HG02973 (cell line): ENCODE measurements at regions not wholly inside any gene's neighbourhood (a gene's known extent, or its start where the extent isn't known, plus 50 kb on each side); places are given as distances from the start of the nearest gene placed in this dataset.
"Not testable (repeated sequence)": the region's sequence is repeated elsewhere in the genome, so short reads cannot be mapped to it uniquely, and the experiment has no call there.

Source experiments
- ATAC-seq: cut with Tn5 transposase; IDR thresholded peaks from one replicate; pipeline ENCODE4 v1.9.1; 2021; ENCODE audit warnings: moderate library complexity; ENCODE audit not compliant: unreplicated experiment

DNA sequence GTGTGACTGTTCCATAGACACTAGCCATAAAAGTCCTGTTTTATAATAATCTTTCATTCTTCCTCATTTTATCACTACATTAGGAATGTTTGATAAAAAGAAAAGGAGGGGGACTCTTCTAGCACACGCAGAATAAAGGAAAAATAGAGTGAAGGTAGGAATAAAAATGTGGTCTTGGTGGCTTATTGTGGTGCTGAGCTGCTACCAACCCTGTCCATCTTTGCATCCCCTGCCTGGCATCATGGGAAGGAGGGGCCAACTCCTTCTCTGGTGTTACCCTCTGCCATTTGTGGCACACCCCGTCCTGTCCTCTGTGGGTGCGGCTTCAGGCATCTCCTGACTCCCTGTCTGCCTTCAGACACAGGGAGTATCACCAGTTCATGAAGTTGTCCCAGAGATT, 104.9 kb upstream of the ZNF536 start:
- ATAC-seq, result no peak

DNA sequence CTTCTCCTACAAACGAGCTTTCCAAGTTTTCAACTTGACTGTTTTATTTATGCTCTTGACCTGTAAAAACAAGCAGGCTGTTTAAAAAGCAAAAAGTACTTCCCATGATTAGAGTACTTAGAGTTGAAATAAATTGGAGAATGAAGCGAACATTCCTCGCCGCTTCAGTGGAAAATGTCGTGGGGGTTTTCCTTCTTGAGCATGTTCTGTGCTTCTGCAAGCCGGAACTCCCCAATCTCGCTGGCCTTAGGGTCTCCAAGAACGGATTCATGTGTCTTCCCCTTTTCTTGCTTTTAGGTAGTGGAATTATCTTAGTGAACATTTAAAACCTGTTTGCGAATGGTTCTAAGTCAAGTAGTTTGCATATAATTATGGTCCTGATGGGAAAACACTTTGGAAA, 103.6 kb upstream of the ZNF536 start:
- no peak for ATAC-seq

- ATAC-seq, result no peak
These were observed 102.5 kb upstream of the ZNF536 start for GRCh38 chr19:30269638-30270037.

GRCh38 chr19:30271816-30272215, 100.4 kb upstream of the ZNF536 start:
- ATAC-seq, result no peak

DNA sequence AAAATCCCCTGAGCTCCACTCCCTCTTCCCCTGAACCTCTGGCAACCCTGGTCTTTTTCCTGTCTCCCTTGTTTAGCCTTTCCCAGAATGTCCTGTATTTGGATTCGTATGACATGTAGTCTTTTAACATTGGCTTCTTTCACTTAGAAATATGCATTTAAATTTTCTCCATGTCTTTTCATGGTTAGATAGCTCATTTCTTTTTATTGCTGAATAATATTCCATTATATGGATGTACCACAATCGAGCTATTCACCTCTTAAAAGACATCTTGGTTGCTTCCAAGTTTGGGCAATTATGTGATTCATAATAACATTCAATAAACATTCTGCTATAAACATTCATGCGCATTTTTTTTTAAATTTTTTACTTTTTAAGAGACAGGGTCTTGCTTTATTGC, 99.6 kb upstream of the ZNF536 start:
- ATAC-seq, result no peak

DNA sequence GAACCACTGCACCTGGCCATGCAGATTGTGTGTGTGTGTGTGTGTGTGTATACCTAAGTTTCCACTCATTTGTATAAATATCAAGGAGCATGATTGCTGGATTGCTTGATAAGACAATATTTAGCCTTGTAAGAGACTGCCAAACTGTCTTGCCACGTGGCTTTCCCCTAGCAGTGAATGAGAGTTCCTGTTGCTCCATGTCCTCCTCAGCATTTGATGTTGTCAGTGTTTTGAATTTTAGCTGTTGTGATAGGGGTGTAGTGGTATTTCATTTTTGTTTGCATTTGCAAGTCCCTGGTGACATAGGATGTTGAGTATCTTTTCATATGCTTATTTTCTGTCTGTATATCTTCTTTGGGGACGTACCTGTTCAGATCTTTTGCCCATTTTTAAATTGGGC, 99.0 kb upstream of the ZNF536 start:
- no peak for ATAC-seq

DNA sequence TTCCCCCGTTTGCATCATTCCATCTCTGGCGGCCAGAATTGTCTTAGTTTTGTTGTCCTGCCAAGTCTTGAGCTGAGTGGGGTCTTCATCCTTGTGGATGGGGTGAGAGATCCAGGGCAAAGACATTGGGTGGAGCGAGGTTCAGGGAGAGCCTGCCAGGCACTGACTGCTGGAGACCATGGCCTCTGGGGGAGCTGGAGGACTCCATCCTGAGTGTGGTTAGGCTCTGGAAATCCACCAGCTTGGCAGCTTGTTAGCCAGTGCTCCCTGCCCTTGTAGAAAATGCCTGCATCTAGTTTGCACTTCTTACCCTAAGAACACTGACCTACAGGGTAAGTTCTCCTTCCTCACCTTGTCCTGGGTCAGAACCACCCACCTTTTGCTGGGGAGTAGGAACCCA, 97.2 kb upstream of the ZNF536 start:
- no peak for ATAC-seq

DNA sequence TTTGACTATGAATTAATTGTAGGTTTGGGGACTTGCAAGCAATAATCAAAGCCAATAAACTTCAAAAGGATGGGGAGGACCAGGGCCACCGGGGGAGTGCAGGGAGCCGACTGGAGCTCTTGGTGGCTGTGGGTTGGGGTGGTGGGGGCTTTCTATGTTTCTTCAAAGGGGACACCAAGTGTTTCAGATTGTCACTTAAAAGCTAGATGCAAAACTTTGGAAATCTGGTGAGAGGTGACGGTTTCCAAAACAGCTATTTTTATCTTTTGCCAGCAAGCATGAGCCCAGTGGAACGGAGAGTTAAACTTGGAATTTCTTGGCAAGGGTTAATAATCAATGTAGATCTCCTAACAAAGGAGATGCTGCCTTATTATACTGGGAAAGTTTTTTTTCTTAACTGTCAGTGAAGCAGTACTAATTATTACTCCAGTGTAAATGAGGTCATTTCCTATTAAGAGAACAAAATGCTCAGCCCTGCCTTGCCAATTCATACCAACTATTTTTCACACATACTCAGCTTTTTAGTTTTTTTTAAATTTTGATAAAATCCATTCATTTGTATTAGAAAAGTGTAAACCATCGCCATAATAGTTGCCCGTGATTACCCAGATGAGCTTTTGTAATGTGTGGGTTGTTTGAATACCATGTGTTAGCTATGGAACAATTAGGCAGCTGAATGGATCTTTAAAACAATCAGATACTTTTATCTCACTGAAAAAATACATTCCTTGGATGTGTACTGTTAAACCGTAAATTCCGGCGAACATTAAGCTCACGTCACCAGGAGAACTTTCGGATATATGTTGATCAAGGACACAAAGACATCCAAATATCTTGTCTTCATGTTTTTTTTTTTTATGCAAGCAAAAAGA, 95.9 kb upstream of the ZNF536 start:
- ATAC-seq, result no peak

- ATAC-seq, result no peak
These were observed 95.3 kb upstream of the ZNF536 start for GRCh38 chr19:30276883-30277280.

DNA sequence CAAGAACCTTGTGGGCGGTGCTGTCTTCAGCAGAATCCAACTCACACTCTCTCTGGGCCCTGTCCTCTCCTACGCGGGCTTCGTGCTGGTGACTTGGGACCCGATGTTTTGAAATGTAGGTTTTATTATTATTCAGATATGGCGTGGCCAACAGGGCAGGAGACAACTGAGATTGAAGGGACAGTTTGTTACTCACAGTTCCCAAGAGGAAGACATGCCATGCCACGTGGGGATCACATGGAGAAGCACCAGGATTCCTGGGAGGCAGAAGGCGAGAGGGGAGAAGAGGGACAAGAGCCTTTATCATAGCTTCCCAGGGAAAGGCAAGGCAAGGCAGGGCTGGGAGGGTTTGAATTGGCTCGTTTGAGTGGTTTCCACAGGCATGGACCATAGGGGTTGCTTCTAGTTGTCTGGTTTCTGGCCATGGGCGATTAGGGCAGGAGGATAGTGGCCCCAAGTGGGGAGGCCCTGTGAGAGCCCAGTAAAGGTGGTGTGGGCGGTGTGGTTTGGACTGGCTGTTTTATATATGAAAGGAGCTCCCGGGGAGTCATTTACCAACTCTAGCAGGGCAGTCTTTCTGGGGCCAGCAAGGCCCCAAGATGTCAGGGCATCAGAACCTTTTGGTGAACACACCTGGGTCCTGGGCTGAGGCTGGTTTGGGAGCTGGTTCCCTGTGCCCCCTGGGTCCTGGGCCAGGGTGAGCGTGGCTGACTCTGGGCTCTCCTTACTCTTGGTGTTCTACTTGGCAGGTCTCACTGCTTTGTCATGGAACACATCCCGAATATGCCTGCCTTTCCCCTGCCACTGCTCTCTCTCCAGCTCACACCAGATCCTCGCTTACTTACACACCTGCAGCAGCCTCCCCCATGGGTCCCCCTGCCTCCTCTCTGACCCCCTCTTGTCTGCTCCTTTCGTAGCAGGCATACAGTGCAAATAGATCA, 94.0 kb upstream of the ZNF536 start:
- no peak for ATAC-seq

DNA sequence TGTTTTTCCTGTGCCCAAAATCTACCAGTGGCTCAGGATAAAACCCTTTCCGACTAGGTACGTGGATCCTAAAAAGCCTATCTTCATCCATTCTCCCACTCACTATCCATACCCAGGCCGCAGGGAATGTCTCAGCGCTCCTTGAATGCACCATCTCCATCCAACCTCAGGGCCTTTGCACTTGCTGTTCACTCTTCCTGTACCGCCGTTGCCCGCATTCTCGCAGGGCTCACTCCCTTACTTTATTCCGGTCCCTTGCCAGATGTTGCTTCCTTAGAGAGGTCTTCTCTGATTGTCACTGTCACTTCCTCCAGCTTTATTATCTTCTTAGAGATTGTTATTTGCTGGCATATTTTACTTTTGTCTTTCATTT, 93.3 kb upstream of the ZNF536 start:
- ATAC-seq, result no peak

DNA sequence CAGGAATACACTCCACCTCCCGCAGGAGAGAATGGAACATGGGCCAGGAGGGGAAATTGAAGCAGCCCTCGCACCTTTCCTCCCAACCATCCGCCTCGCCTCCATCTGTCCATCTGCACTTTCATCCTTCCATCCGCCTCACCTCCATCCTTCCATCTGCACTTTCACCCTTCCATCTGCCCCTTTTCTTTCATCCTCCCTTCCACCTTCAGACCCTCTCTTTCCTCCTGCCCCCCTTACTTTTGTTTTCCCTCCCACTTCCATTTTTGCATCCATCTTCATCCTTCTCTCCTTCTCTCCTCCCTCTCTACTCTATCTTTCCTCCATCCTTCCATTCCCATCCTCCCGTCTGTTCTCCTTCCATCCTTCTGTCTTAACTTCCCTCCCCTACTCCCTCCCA, 92.2 kb upstream of the ZNF536 start:
- ATAC-seq, result no peak

- no peak for ATAC-seq
These were observed 90.3 kb upstream of the ZNF536 start for GRCh38 chr19:30281906-30282305.

DNA sequence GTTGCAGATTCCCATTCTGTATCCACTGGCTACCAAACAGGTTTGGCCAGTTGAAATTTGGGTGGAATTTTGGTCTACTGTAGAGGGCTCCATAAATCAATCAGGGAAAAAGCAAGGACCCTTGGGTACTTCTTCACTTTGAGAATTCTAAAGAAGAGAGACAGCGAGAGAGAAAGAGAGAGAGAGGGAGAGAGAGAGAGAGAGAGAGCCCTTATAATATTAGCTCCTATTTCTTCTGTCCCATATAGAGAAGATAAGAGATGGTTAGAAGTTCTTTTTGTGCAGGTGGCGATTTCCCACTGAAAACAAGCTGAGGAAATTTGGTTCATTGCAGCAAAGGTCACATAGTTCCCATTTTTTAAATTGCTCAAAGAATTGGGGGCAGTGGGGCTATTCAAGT, 88.6 kb upstream of the ZNF536 start:
- no peak for ATAC-seq

GRCh38 chr19:30284209-30284608, 88.0 kb upstream of the ZNF536 start:
- no peak for ATAC-seq

DNA sequence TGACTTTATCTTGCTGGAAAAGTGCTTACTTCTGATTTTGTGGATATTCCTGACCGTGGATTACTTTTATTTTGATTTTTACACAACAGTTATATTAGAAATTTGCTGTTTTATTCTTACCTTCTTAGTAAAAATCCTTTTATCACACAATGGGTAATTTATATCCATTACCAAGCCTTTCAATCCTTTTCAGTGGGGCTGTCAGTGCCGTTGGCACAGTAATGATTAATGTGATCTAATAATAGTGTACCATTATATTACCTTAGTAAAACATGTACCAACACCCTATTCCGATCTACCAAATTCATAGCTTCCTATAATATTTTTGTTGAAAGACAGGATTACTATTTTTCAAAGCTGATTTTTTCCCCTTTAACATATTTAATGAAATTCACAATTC, 87.3 kb upstream of the ZNF536 start:
- no peak for ATAC-seq

- ATAC-seq, result no peak
These were observed 85.8 kb upstream of the ZNF536 start for GRCh38 chr19:30286378-30286777.

- ATAC-seq, result no peak
These were observed 84.9 kb upstream of the ZNF536 start for GRCh38 chr19:30287259-30287658.

GRCh38 chr19:30287973-30288372, 84.2 kb upstream of the ZNF536 start:
- no peak for ATAC-seq

- ATAC-seq, result no peak
These were observed 83.3 kb upstream of the ZNF536 start for GRCh38 chr19:30288911-30289310.

GRCh38 chr19:30289336-30289735, 82.8 kb upstream of the ZNF536 start:
- no peak for ATAC-seq

- ATAC-seq, result not testable (repeated sequence)
These were observed 81.4 kb upstream of the ZNF536 start for GRCh38 chr19:30290805-30291204.
